CD4-positive, alpha-beta T cell (primary cell): ENCODE measurements at regions not wholly inside any gene's neighbourhood (a gene's known extent, or its start where the extent isn't known, plus 50 kb on each side); places are given as distances from the start of the nearest gene placed in this dataset.

Source experiments
- ATAC-seq: fragments of 200-7000 bp; cut with Tn5 transposase; one replicate; pipeline ENCODE4 v1.10.0; 2022; ENCODE audit warnings: mild to moderate bottlenecking; ENCODE audit not compliant: poor library complexity
- CTCF ChIA-PET: fragments of 350-600 bp; sonication (Branson Sonifier 250); formaldehyde crosslinking; loops from one replicate; lab custom pipeline; 2021; ENCODE audit warnings: antibody characterized with exemption, inconsistent platforms; lab: Charles Lee
- POLR2A ChIA-PET: fragments of 350-600 bp; sonication (Branson Sonifier 250); formaldehyde crosslinking; loops from one replicate; lab custom pipeline; 2021; ENCODE audit warnings: antibody characterized with exemption, inconsistent platforms; lab: Charles Lee
- DNase-seq, 14 experiments: peaks; one replicate each; pipeline ENCODE4 v3.0.0-alpha.2; 2013 to 2020; ENCODE audit warnings: mixed read lengths in 2 of 14
- H3K27ac ChIP-seq, 2 donors: one replicate each; pipeline versions ENCODE4 v1.5.1 to v1.7.0; 2013; ENCODE audit warnings: low read length in 2 of 2, low read depth in 1 of 2, mild to moderate bottlenecking in 1 of 2
- H3K27me3 ChIP-seq, 2 experiments: 1 replicate in 1 of 2; 2 replicates in 1 of 2; pipeline versions ENCODE4 v1.6.1 to v1.7.0; 2013; ENCODE audit warnings: low read length in 2 of 2, control low read depth in 1 of 2, mild to moderate bottlenecking in 1 of 2, moderate library complexity in 1 of 2; ENCODE audit not compliant: insufficient read depth in 2 of 2, control insufficient read depth in 1 of 2
- H3K36me3 ChIP-seq: one replicate; pipeline ENCODE4 v1.6.1; 2013; ENCODE audit warnings: low read length, control low read depth; ENCODE audit not compliant: insufficient read depth
- H3K4me1 ChIP-seq: one replicate; pipeline ENCODE4 v1.6.1; 2013; ENCODE audit warnings: low read length, control low read depth; ENCODE audit not compliant: insufficient read depth
- H3K4me3 ChIP-seq: one replicate; pipeline ENCODE4 v1.5.1; 2013; ENCODE audit warnings: mild to moderate bottlenecking, low read length, moderate library complexity
- H3K9me3 ChIP-seq, 2 experiments: 1 replicate in 1 of 2; 2 replicates in 1 of 2; pipeline versions ENCODE4 v1.6.1 to v1.7.0; 2013; ENCODE audit warnings: low read length in 2 of 2, mild to moderate bottlenecking in 2 of 2, control low read depth in 1 of 2, moderate library complexity in 1 of 2; ENCODE audit not compliant: control insufficient read depth in 1 of 2, insufficient read depth in 1 of 2
- H3K27ac Mint-ChIP-seq: one replicate; pipeline ENCODE4 v1.8.0; 2020; ENCODE audit warnings: mixed read lengths
- H3K27me3 Mint-ChIP-seq: one replicate; pipeline ENCODE4 v1.8.0; 2021; ENCODE audit warnings: mixed read lengths
- H3K36me3 Mint-ChIP-seq: one replicate; pipeline ENCODE4 v1.8.0; 2021; ENCODE audit warnings: low read depth, mixed read lengths
- H3K4me1 Mint-ChIP-seq: one replicate; pipeline ENCODE4 v1.8.0; 2021; ENCODE audit warnings: low read depth, mixed read lengths
- H3K4me3 Mint-ChIP-seq: one replicate; pipeline ENCODE4 v1.8.0; 2020; ENCODE audit warnings: mild to moderate bottlenecking, mixed read lengths
- H3K9me3 Mint-ChIP-seq: one replicate; pipeline ENCODE4 v1.8.0; 2020; ENCODE audit warnings: mixed read lengths
- intact Hi-C, 2 experiments: fragments of 100-400 bp; cut with DNase I in 1 of 2; cut with micrococcal nuclease in 1 of 2; formaldehyde crosslinking; loops; one replicate each; pipeline versions ENCODE4 v1.15.1 to v1.9.0; 2023 to 2025; cut with DNase I, micrococcal nuclease
- TF ChIP-seq, protein P1 (sequence below): fragments of 200-600 bp; IDR thresholded peaks from one replicate; pipeline ENCODE4 v1.8.0; 2022; ENCODE audit warnings: antibody characterized with exemption, mild to moderate bottlenecking

GRCh38 chr5:57768745-57769144 lies 286.1 kb upstream of the ACTBL2 start:
- no peaks in the 10 kb centered on the region for H3K27me3 ChIP-seq
- no peaks in the 10 kb centered on the region for H3K4me1 ChIP-seq
- H3K9me3 ChIP-seq, result no peaks in the 10 kb centered on the region
- H3K4me3 ChIP-seq, result no peak overlapping the region
- POLR2A ChIA-PET, result no interaction called here
- H3K36me3 ChIP-seq, result no peaks in the 10 kb centered on the region
- no peak overlapping the region for H3K4me3 Mint-ChIP-seq
- H3K27ac Mint-ChIP-seq, result no peak overlapping the region
- peaks cover 3% of the 10 kb centered on the region for H3K4me1 Mint-ChIP-seq
- intact Hi-C loops, result no loop called here
- ATAC-seq (no peak), DNase-seq (no peak)
- H3K36me3 Mint-ChIP-seq, result no peaks in the 10 kb centered on the region
- no peaks in the 10 kb centered on the region for H3K9me3 Mint-ChIP-seq
- CTCF ChIA-PET, result no interaction called here
- TF ChIP-seq, protein P1, sequence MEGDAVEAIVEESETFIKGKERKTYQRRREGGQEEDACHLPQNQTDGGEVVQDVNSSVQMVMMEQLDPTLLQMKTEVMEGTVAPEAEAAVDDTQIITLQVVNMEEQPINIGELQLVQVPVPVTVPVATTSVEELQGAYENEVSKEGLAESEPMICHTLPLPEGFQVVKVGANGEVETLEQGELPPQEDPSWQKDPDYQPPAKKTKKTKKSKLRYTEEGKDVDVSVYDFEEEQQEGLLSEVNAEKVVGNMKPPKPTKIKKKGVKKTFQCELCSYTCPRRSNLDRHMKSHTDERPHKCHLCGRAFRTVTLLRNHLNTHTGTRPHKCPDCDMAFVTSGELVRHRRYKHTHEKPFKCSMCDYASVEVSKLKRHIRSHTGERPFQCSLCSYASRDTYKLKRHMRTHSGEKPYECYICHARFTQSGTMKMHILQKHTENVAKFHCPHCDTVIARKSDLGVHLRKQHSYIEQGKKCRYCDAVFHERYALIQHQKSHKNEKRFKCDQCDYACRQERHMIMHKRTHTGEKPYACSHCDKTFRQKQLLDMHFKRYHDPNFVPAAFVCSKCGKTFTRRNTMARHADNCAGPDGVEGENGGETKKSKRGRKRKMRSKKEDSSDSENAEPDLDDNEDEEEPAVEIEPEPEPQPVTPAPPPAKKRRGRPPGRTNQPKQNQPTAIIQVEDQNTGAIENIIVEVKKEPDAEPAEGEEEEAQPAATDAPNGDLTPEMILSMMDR, result no peak
- no peak overlapping the region for H3K27ac ChIP-seq
- H3K27me3 Mint-ChIP-seq, result peaks cover 24% of the 10 kb centered on the region

GRCh38 chr5:57764479-57765089 lies 282.0 kb upstream of the ACTBL2 start:
- Mint-ChIP-seq H3K36me3 (no peaks in the 10 kb centered on the region), H3K4me3 (no peak overlapping the region), H3K27me3 (peaks cover 10% of the 10 kb centered on the region), H3K27ac (no peak overlapping the region), H3K9me3 (no peaks in the 10 kb centered on the region), H3K4me1 (no peaks in the 10 kb centered on the region)
- Histone ChIP-seq H3K36me3 (no peaks in the 10 kb centered on the region), H3K27ac (no peak overlapping the region), H3K27me3 (no peaks in the 10 kb centered on the region), H3K4me3 (no peak overlapping the region), H3K9me3 (peaks cover 0 to 5% of the 10 kb centered on the region in 2 experiments), H3K4me1 (no peaks in the 10 kb centered on the region)
- ChIA-PET POLR2A (no interaction called here), CTCF (no interaction called here)
- TF ChIP-seq, protein P1, result no peak
- ATAC-seq (no peak), DNase-seq (no peak)
- intact Hi-C loops, result no loop called here

DNA sequence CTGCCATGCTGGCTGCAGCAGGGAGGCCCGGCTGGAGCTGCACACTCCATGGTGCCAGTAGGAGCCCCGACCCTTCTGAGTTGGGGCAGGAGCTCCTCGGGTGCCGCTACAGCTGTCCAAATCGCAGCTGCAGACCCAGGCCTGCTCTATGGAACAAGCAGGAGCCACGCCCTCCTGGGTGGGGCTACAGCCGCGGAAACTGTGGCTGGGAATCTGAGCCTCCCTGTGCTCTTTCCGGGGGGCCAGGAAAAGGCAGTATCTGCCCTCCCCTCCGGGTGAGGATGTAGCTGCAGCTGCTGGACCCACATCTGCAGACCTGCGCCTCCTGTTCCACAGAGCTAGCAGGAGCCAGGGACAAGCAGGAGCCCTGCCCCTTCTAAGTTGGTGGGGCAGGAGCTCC lies 278.9 kb upstream of the ACTBL2 start:
- POLR2A ChIA-PET, result no interaction called here
- TF ChIP-seq, protein P1, result no peak
- DNase-seq (no peak), ATAC-seq (no peak)
- Mint-ChIP-seq H3K4me1 (no peaks in the 10 kb centered on the region), H3K4me3 (no peak overlapping the region), H3K9me3 (no peaks in the 10 kb centered on the region), H3K27ac (no peak overlapping the region), H3K27me3 (no peaks in the 10 kb centered on the region), H3K36me3 (no peaks in the 10 kb centered on the region)
- CTCF ChIA-PET, result no interaction called here
- intact Hi-C loops, result no loop called here
- Histone ChIP-seq H3K27me3 (no peaks in the 10 kb centered on the region), H3K4me1 (no peaks in the 10 kb centered on the region), H3K9me3 (peaks cover 0 to 5% of the 10 kb centered on the region in 2 experiments), H3K4me3 (no peak overlapping the region), H3K36me3 (no peaks in the 10 kb centered on the region), H3K27ac (no peak overlapping the region)
